CD14-positive monocyte (primary cell): ENCODE measurements at regions not wholly inside any gene's neighbourhood (a gene's known extent, or its start where the extent isn't known, plus 50 kb on each side); places are given as distances from the start of the nearest gene placed in this dataset.

ENCODE experiments used
- DNase-seq, 3 donors: peaks; one replicate each; pipeline ENCODE4 v3.0.0-alpha.2; 2011 to 2022
- H2AFZ ChIP-seq: 2 replicates; pipeline ENCODE4 v1.6.0; 2012; ENCODE audit warnings: mild to moderate bottlenecking, low read depth, low read length, inconsistent platforms; ENCODE audit not compliant: insufficient read depth, poor library complexity, severe bottlenecking
- H3K27ac ChIP-seq, 2 donors: 1 replicate in 1 of 2; 2 replicates in 1 of 2; pipeline ENCODE4 v1.5.1; 2012 to 2013; ENCODE audit warnings: low read length in 2 of 2, control low read depth in 1 of 2, inconsistent platforms in 1 of 2, low read depth in 1 of 2, mild to moderate bottlenecking in 1 of 2
- H3K27me3 ChIP-seq, 2 donors: one replicate each; pipeline versions ENCODE4 v1.6.0 to v1.6.1; 2011 to 2013; ENCODE audit warnings: low read length in 2 of 2; ENCODE audit not compliant: control insufficient read depth in 2 of 2, insufficient read depth in 2 of 2
- H3K36me3 ChIP-seq, 2 donors: replicated peaks in 1 of 2; 1 replicate in 1 of 2; 2 replicates in 1 of 2; pipeline versions ENCODE4 v1.5.1 to v1.6.1; 2012 to 2013; ENCODE audit warnings: low read length in 2 of 2, control low read depth in 1 of 2, inconsistent platforms in 1 of 2, mild to moderate bottlenecking in 1 of 2; ENCODE audit not compliant: insufficient read depth in 2 of 2, control insufficient read depth in 1 of 2
- H3K4me1 ChIP-seq, 2 donors: 1 replicate in 1 of 2; 2 replicates in 1 of 2; pipeline versions ENCODE4 v1.5.1 to v1.6.1; 2012 to 2013; ENCODE audit warnings: low read length in 2 of 2, control low read depth in 1 of 2, inconsistent platforms in 1 of 2, mild to moderate bottlenecking in 1 of 2, moderate library complexity in 1 of 2; ENCODE audit not compliant: insufficient read depth in 2 of 2, control insufficient read depth in 1 of 2
- H3K4me2 ChIP-seq: replicated peaks from 2 replicates; pipeline ENCODE3; 2012; ENCODE audit warnings: low read length, moderate library complexity, mild to moderate bottlenecking; ENCODE audit not compliant: poor library complexity, severe bottlenecking; ENCODE audit errors: extremely low read depth
- H3K4me3 ChIP-seq, 3 experiments: fragments of 200-600 bp in 1 of 3; sonication (generic) in 1 of 3; replicated peaks in 1 of 3; 1 replicate in 2 of 3; 2 replicates in 1 of 3; pipeline ENCODE4 v1.5.1; 2011 to 2013; ENCODE audit warnings: low read length in 3 of 3, mild to moderate bottlenecking in 3 of 3, control low read depth in 2 of 3, low read depth in 2 of 3, inconsistent platforms in 1 of 3, moderate library complexity in 1 of 3
- H3K79me2 ChIP-seq: 2 replicates; pipeline ENCODE4 v1.6.0; 2012; ENCODE audit warnings: mild to moderate bottlenecking, control low read depth, inconsistent platforms, low read length, moderate library complexity; ENCODE audit not compliant: insufficient read depth
- H3K9ac ChIP-seq: 2 replicates; pipeline ENCODE4 v1.6.0; 2017; ENCODE audit warnings: low read length, mild to moderate bottlenecking; ENCODE audit not compliant: insufficient read depth, poor library complexity, severe bottlenecking
- H3K9me3 ChIP-seq, 2 donors: replicated peaks in 1 of 2; 1 replicate in 1 of 2; 2 replicates in 1 of 2; pipeline versions ENCODE4 v1.5.1 to v1.6.1; 2012 to 2013; ENCODE audit warnings: low read length in 2 of 2, control low read depth in 1 of 2; ENCODE audit not compliant: control insufficient read depth in 1 of 2, insufficient read depth in 1 of 2
- H4K20me1 ChIP-seq: 2 replicates; pipeline ENCODE4 v1.6.0; 2012; ENCODE audit warnings: mild to moderate bottlenecking, low read length, control low read depth, moderate library complexity; ENCODE audit not compliant: insufficient read depth
- H3K27ac Mint-ChIP-seq, 7 donors: one replicate each; pipeline ENCODE4 v1.8.0; 2020; ENCODE audit warnings: mild to moderate bottlenecking in 7 of 7, mixed read lengths in 7 of 7, moderate library complexity in 6 of 7, inconsistent platforms in 2 of 7
- H3K27me3 Mint-ChIP-seq, 3 donors: one replicate each; pipeline ENCODE4 v1.8.0; 2021 to 2022; ENCODE audit warnings: low read depth in 3 of 3, mild to moderate bottlenecking in 3 of 3, mixed read lengths in 3 of 3, moderate library complexity in 3 of 3, inconsistent platforms in 1 of 3
- H3K36me3 Mint-ChIP-seq, 2 donors: one replicate each; pipeline ENCODE4 v1.8.0; 2020; ENCODE audit warnings: mixed read lengths in 2 of 2, inconsistent platforms in 1 of 2, mild to moderate bottlenecking in 1 of 2
- H3K4me1 Mint-ChIP-seq: one replicate; pipeline ENCODE4 v1.8.0; 2020; ENCODE audit warnings: mild to moderate bottlenecking, mixed read lengths
- H3K4me3 Mint-ChIP-seq, 2 donors: one replicate each; pipeline ENCODE4 v1.8.0; 2020; ENCODE audit warnings: mild to moderate bottlenecking in 2 of 2, mixed read lengths in 2 of 2, moderate library complexity in 1 of 2
- H3K9me3 Mint-ChIP-seq, 7 donors: one replicate each; pipeline ENCODE4 v1.8.0; 2020 to 2022; ENCODE audit warnings: mixed read lengths in 7 of 7, mild to moderate bottlenecking in 6 of 7, moderate library complexity in 6 of 7, inconsistent platforms in 2 of 7
- CTCF ChIP-seq: fragments of 200-600 bp; IDR thresholded peaks from one replicate; pipeline ENCODE4 v1.8.0; 2022; ENCODE audit warnings: antibody characterized with exemption, mild to moderate bottlenecking
- WGBS: methylation state at CpG from one replicate; pipeline ENCODE4 v1.1.5; 2013; ENCODE audit warnings: missing lambda C conversion rate; ENCODE audit not compliant: insufficient coverage; 5-methylcytosine and 5-hydroxymethylcytosine counted together
- intact Hi-C, 2 donors: fragments of 100-400 bp; cut with micrococcal nuclease; formaldehyde crosslinking; loops; one replicate each; pipeline versions ENCODE4 v1.15.0 to v1.15.1; 2023

- Mint-ChIP-seq H3K9me3 (peaks cover 1 to 19% (median 4%) of the 10 kb centered on the region in 7 donors), H3K27me3 (no peaks in the 10 kb centered on the region), H3K27ac (no peak overlapping the region), H3K4me1 (no peaks in the 10 kb centered on the region), H3K36me3 (no peaks in the 10 kb centered on the region), H3K4me3 (peak overlapping the region in 1 of 2 donors; percentile 11)
- Histone ChIP-seq H3K9ac (no peak overlapping the region), H3K4me1 (no peaks in the 10 kb centered on the region), H3K4me3 (no peak overlapping the region), H2AFZ (no peak overlapping the region), H3K79me2 (no peaks in the 10 kb centered on the region), H3K9me3 (peaks cover 0 to 4% of the 10 kb centered on the region in 2 donors), H3K27me3 (no peaks in the 10 kb centered on the region), H4K20me1 (no peaks in the 10 kb centered on the region), H3K4me2 (no peak overlapping the region), H3K27ac (no peak overlapping the region), H3K36me3 (no peaks in the 10 kb centered on the region)
- WGBS: 95% methylated on average over 7 of the region's 9 CpGs
- no peak for DNase-seq
- no peak for TF ChIP-seq CTCF
- intact Hi-C loops: no loop called here
Observed at GRCh38 chr10:126783806-126784557, 113.5 kb upstream of the C10orf90 start.

- H3K9me3 ChIP-seq: peaks cover 4 to 5% of the 10 kb centered on the region in 2 donors
- no peak for TF ChIP-seq CTCF
- H3K27ac Mint-ChIP-seq: no peak overlapping the region
- H3K9me3 Mint-ChIP-seq: peaks cover 1 to 23% (median 4%) of the 10 kb centered on the region in 7 donors
- no peaks in the 10 kb centered on the region for H4K20me1 ChIP-seq
- intact Hi-C loops: no loop called here
- no peaks in the 10 kb centered on the region for H3K27me3 ChIP-seq
- H3K36me3 Mint-ChIP-seq: no peaks in the 10 kb centered on the region
- H3K9ac ChIP-seq: no peak overlapping the region
- H3K27ac ChIP-seq: no peak overlapping the region
- H3K79me2 ChIP-seq: no peaks in the 10 kb centered on the region
- no peaks in the 10 kb centered on the region for H3K4me1 Mint-ChIP-seq
- DNase-seq: no peak
- no peak overlapping the region for H3K4me3 ChIP-seq
- H3K4me2 ChIP-seq: no peak overlapping the region
- no peak overlapping the region for H2AFZ ChIP-seq
- 44% methylated on average over 1 of the region's 3 CpGs for WGBS
- H3K4me3 Mint-ChIP-seq: no peak overlapping the region
- no peaks in the 10 kb centered on the region for H3K27me3 Mint-ChIP-seq
- no peaks in the 10 kb centered on the region for H3K4me1 ChIP-seq
- no peaks in the 10 kb centered on the region for H3K36me3 ChIP-seq
Observed at GRCh38 chr10:126787201-126787600, 116.7 kb upstream of the C10orf90 start.
